GM23338 (cell line): ENCODE measurements at regions not wholly inside any gene's neighbourhood (a gene's known extent, or its start where the extent isn't known, plus 50 kb on each side); places are given as distances from the start of the nearest gene placed in this dataset.

Experiments used
- CREB1 ChIP-seq: fragments of 250-450 bp; sonication (Bioruptor Pico); IDR thresholded peaks from 2 replicates; pipeline ENCODE4 v1.5.0; 2020; ENCODE audit warnings: low read depth, mild to moderate bottlenecking, moderate library complexity
- STAT1 ChIP-seq: IDR thresholded peaks from one replicate; pipeline ENCODE4 v1.6.1; 2016; ENCODE audit warnings: antibody characterized with exemption; ENCODE audit not compliant: unreplicated experiment
- ZNF331 ChIP-seq: fragments of 250-450 bp; sonication (Bioruptor Pico); IDR thresholded peaks from 2 replicates; pipeline ENCODE4 v1.5.0; 2020; ENCODE audit warnings: low read depth, mild to moderate bottlenecking, moderate library complexity
- TF ChIP-seq, protein P1 (sequence below), 2 experiments: fragments of 200-600 bp in 1 of 2; sonication (generic) in 1 of 2; conservative IDR thresholded peaks; 2 replicates each; pipeline versions ENCODE4 v1.5.1 to v1.6.1; 2016 to 2017; ENCODE audit warnings: antibody characterized with exemption in 2 of 2, low read depth in 2 of 2, mild to moderate bottlenecking in 2 of 2, moderate library complexity in 1 of 2
- TF ChIP-seq, protein P2 (sequence below): IDR thresholded peaks from one replicate; pipeline ENCODE4 v1.6.1; 2018; ENCODE audit warnings: antibody characterized with exemption; ENCODE audit not compliant: unreplicated experiment

DNA sequence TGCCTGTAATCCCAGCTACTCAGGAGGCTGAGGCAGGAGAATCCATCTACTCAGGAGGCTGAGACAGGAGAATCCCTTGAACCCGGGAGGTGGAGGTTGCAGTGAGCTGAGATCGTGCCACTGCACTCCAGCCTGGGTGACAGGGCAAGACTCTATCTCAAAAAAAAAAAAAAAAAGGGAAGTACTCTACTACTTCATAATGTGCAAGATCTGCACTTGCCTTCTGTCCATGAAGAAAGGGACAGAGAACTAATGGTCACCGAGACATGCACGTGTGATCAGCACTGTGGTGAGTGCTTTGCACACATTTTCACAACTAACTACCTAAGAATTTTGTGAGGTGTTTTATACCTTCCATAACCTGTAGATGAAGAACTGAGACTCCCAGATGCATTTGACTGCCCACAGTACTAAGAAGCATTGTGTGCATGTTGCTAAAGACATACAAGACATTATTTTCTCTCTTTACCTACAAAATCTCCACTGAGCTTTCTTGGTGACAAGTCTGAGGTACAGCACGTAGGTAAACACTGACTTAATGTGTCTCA is 784.8 kb upstream of the ID2 start:
- TF ChIP-seq, protein P1, sequence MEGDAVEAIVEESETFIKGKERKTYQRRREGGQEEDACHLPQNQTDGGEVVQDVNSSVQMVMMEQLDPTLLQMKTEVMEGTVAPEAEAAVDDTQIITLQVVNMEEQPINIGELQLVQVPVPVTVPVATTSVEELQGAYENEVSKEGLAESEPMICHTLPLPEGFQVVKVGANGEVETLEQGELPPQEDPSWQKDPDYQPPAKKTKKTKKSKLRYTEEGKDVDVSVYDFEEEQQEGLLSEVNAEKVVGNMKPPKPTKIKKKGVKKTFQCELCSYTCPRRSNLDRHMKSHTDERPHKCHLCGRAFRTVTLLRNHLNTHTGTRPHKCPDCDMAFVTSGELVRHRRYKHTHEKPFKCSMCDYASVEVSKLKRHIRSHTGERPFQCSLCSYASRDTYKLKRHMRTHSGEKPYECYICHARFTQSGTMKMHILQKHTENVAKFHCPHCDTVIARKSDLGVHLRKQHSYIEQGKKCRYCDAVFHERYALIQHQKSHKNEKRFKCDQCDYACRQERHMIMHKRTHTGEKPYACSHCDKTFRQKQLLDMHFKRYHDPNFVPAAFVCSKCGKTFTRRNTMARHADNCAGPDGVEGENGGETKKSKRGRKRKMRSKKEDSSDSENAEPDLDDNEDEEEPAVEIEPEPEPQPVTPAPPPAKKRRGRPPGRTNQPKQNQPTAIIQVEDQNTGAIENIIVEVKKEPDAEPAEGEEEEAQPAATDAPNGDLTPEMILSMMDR (conservative IDR thresholded peaks at IDR 0.05; ENCODE audit: low read depth in 2 of 2), result no peak
- no peak for TF ChIP-seq CREB1 (CRISPR knock-in tag)
- no peak for TF ChIP-seq STAT1
- no peak for TF ChIP-seq ZNF331 (CRISPR knock-in tag)
- TF ChIP-seq, protein P2, sequence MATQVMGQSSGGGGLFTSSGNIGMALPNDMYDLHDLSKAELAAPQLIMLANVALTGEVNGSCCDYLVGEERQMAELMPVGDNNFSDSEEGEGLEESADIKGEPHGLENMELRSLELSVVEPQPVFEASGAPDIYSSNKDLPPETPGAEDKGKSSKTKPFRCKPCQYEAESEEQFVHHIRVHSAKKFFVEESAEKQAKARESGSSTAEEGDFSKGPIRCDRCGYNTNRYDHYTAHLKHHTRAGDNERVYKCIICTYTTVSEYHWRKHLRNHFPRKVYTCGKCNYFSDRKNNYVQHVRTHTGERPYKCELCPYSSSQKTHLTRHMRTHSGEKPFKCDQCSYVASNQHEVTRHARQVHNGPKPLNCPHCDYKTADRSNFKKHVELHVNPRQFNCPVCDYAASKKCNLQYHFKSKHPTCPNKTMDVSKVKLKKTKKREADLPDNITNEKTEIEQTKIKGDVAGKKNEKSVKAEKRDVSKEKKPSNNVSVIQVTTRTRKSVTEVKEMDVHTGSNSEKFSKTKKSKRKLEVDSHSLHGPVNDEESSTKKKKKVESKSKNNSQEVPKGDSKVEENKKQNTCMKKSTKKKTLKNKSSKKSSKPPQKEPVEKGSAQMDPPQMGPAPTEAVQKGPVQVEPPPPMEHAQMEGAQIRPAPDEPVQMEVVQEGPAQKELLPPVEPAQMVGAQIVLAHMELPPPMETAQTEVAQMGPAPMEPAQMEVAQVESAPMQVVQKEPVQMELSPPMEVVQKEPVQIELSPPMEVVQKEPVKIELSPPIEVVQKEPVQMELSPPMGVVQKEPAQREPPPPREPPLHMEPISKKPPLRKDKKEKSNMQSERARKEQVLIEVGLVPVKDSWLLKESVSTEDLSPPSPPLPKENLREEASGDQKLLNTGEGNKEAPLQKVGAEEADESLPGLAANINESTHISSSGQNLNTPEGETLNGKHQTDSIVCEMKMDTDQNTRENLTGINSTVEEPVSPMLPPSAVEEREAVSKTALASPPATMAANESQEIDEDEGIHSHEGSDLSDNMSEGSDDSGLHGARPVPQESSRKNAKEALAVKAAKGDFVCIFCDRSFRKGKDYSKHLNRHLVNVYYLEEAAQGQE, result no peak
